K562 (cell line): ENCODE measurements at regions not wholly inside any gene's neighbourhood (a gene's known extent, or its start where the extent isn't known, plus 50 kb on each side); places are given as distances from the start of the nearest gene placed in this dataset.

Source experiments
- ATAC-seq: fragments of 200-7000 bp; cut with Tn5 transposase; 3 replicates; pipeline ENCODE4 v1.9.1; 2020; ENCODE audit warnings: moderate library complexity
- BruUV-seq: library from RNA; stranded (reverse); fragments of 400-500 nt; replicated peaks from 2 replicates; lab custom pipeline; 2021; lab: Mats Ljungman, UMichigan
- CTCF ChIA-PET: fragments of 300-600 bp; formaldehyde crosslinking; extraction: SDS; loops from one replicate; lab custom pipeline; 2021; ENCODE audit warnings: low intra/inter-chr PET ratio; lab: Yijun Ruan, JAX
- POLR2A ChIA-PET: fragments of 300-600, 350-650 bp; sonication (Branson Sonifier 250); formaldehyde crosslinking; extraction: SDS; loops from one replicate; lab custom pipeline; 2021; ENCODE audit warnings: antibody characterized with exemption, inconsistent platforms; lab: Yijun Ruan, JAX
- DNase-seq, 4 experiments: peaks; one replicate each; pipeline versions ENCODE4 v3.0.0 to v3.0.0-alpha.2; 2011 to 2018; ENCODE audit warnings: low spot score in 3 of 4, mixed read lengths in 3 of 4; ENCODE audit errors: extremely low read depth in 1 of 4
- FAIRE-seq: peaks from 2 replicates; lab custom pipeline; 2011; peaks lifted over from hg19 to GRCh38; lab: Jason Lieb, UNC
- H2AFZ ChIP-seq: 2 replicates; pipeline ENCODE4 v1.6.0; 2011; ENCODE audit warnings: low read depth, low read length, control low read depth, inconsistent platforms
- H3K27ac ChIP-seq: fragments of 200-600 bp; 3 replicates; pipeline ENCODE4 v1.8.0; 2011; ENCODE audit warnings: low read depth, mild to moderate bottlenecking, control low read depth, inconsistent platforms, low read length, moderate library complexity, mixed read lengths; ENCODE audit errors: extremely low read depth
- H3K27me3 ChIP-seq, 2 experiments: fragments of 300-600 bp in 1 of 2; 2 replicates in 1 of 2; 3 replicates in 1 of 2; pipeline versions ENCODE4 v1.6.0 to v1.8.0; 2011; ENCODE audit warnings: inconsistent platforms in 2 of 2, low read length in 2 of 2, mild to moderate bottlenecking in 1 of 2, mixed read lengths in 1 of 2, moderate library complexity in 1 of 2; ENCODE audit not compliant: control insufficient read depth in 2 of 2, insufficient read depth in 2 of 2
- H3K36me3 ChIP-seq: fragments of 300-600 bp; 3 replicates; pipeline ENCODE4 v1.8.0; 2011; ENCODE audit warnings: mild to moderate bottlenecking, low read length, inconsistent platforms; ENCODE audit not compliant: control insufficient read depth, insufficient read depth
- H3K4me1 ChIP-seq, 2 experiments: fragments of 200-600 bp in 1 of 2; replicated peaks in 1 of 2; 2 replicates in 1 of 2; 3 replicates in 1 of 2; pipeline versions ENCODE4 v1.5.1 to v1.8.0; 2011; ENCODE audit warnings: inconsistent platforms in 2 of 2, low read length in 2 of 2, mild to moderate bottlenecking in 1 of 2, mixed read lengths in 1 of 2, moderate library complexity in 1 of 2; ENCODE audit not compliant: control insufficient read depth in 2 of 2, insufficient read depth in 2 of 2
- H3K4me2 ChIP-seq: 2 replicates; pipeline ENCODE4 v1.6.1; 2011; ENCODE audit warnings: low read length, control low read depth, inconsistent platforms, mixed read lengths; ENCODE audit not compliant: insufficient read depth
- H3K4me3 ChIP-seq: fragments of 200-600 bp; sonication (generic), shearing (Covaris generic); 2 replicates; pipeline ENCODE4 v1.5.1; 2016; ENCODE audit warnings: control low read depth, inconsistent platforms
- H3K79me2 ChIP-seq: fragments of 200-600 bp; 3 replicates; pipeline ENCODE4 v1.8.0; 2011; ENCODE audit warnings: low read length, inconsistent platforms; ENCODE audit not compliant: control insufficient read depth, insufficient read depth
- H3K9ac ChIP-seq, 2 experiments: 2 replicates each; pipeline versions ENCODE4 v1.6.0 to v1.6.1; 2011; ENCODE audit warnings: low read depth in 2 of 2, low read length in 2 of 2, control low read depth in 1 of 2, inconsistent platforms in 1 of 2, mild to moderate bottlenecking in 1 of 2, mixed read lengths in 1 of 2; ENCODE audit not compliant: insufficient read depth in 1 of 2
- H3K9me1 ChIP-seq: one replicate; pipeline ENCODE4 v1.6.0; 2011; ENCODE audit warnings: inconsistent platforms, mild to moderate bottlenecking, low read length, moderate library complexity; ENCODE audit not compliant: control insufficient read depth, insufficient read depth
- H3K9me3 ChIP-seq: replicated peaks from 2 replicates; pipeline ENCODE4 v1.5.1; 2011; ENCODE audit warnings: low read depth, low read length, inconsistent platforms; ENCODE audit not compliant: control insufficient read depth, insufficient read depth
- H4K20me1 ChIP-seq: replicated peaks from 2 replicates; pipeline ENCODE4 v1.6.1; 2011; ENCODE audit warnings: low read length, inconsistent platforms, mixed read lengths; ENCODE audit not compliant: control insufficient read depth, insufficient read depth
- ATF2 ChIP-seq: sonication (generic); formaldehyde crosslinking; IDR thresholded peaks from 2 replicates; pipeline ENCODE4 v1.8.1; 2022; ENCODE audit warnings: missing genetic modification reagents
- BACH1 ChIP-seq: fragments of 200-800 bp; sonication (Bioruptor generic); IDR thresholded peaks from 2 replicates; pipeline ENCODE4 v1.6.1; 2016; ENCODE audit warnings: missing genetic modification characterization, missing compliant biosample characterization
- DACH1 ChIP-seq: fragments of 450-650 bp; IDR thresholded peaks from 2 replicates; pipeline ENCODE4 v1.6.1; 2018; ENCODE audit not compliant: partially characterized antibody
- ELK1 ChIP-seq: sonication (generic); formaldehyde crosslinking; IDR thresholded peaks from 2 replicates; pipeline ENCODE4 v1.8.1; 2022; ENCODE audit warnings: missing genetic modification reagents
- KDM1A ChIP-seq, 2 experiments: fragments of 450-650 bp; IDR thresholded peaks; 2 replicates each; pipeline ENCODE4 v1.6.1; 2016; ENCODE audit warnings: mild to moderate bottlenecking in 2 of 2
- KDM5B ChIP-seq: fragments of 200-600 bp; sonication (generic); IDR thresholded peaks from 2 replicates; pipeline ENCODE4 v1.6.1; 2012; ENCODE audit warnings: low read depth, mild to moderate bottlenecking, moderate library complexity, low read length, control low read depth, inconsistent platforms; ENCODE audit not compliant: insufficient replicate concordance
- RAD21 ChIP-seq, 2 experiments: fragments of 250-450 bp in 1 of 2; fragments of 450-650 bp in 1 of 2; sonication (Bioruptor Pico) in 1 of 2; formaldehyde crosslinking in 1 of 2; IDR thresholded peaks in 1 of 2; conservative IDR thresholded peaks in 1 of 2; 2 replicates each; pipeline versions ENCODE4 v1.4.0 to v1.8.0; 2020 to 2022; ENCODE audit warnings: mild to moderate bottlenecking in 2 of 2, moderate library complexity in 1 of 2
- WGBS: fragments of 100-300 bp; shearing (Covaris generic); methylation state at CpG from one replicate; pipeline ENCODE4 v1.1.6; 2016; ENCODE audit warnings: low coverage, mixed read lengths; ENCODE audit not compliant: insufficient coverage; ENCODE audit errors: missing lambda C conversion rate; 5-methylcytosine and 5-hydroxymethylcytosine counted together
- in situ Hi-C: fragments of 300-500 bp; cut with MboI; formaldehyde crosslinking; loops from 4 replicates; pipeline ENCODE4 v1.15.0; 2018; ENCODE audit warnings: inconsistent platforms, mixed read lengths
- intact Hi-C: fragments of 100-400 bp; cut with micrococcal nuclease; formaldehyde crosslinking; loops from 2 replicates; pipeline ENCODE4 v1.14.2; 2022
- TF ChIP-seq, protein P1 (sequence below): fragments of 250-450 bp; sonication (Bioruptor Pico); IDR thresholded peaks from 2 replicates; pipeline ENCODE4 v1.8.0; 2021; ENCODE audit warnings: moderate library complexity, mild to moderate bottlenecking, inconsistent platforms

GRCh38 chr12:30110958-30111586 is 327.3 kb upstream of the TMTC1 start:
- H4K20me1 ChIP-seq, result no peaks in the 10 kb centered on the region
- no peak overlapping the region for H3K9ac ChIP-seq
- CTCF ChIA-PET, result no interaction called here
- in situ Hi-C loops, result no loop called here
- no peaks in the 10 kb centered on the region for H3K4me1 ChIP-seq
- no peak overlapping the region for H2AFZ ChIP-seq
- no peak overlapping the region for H3K4me3 ChIP-seq
- no peaks in the 10 kb centered on the region for H3K79me2 ChIP-seq
- no peaks in the 10 kb centered on the region for H3K9me1 ChIP-seq
- H3K36me3 ChIP-seq, result no peaks in the 10 kb centered on the region
- TF ChIP-seq, protein P1, sequence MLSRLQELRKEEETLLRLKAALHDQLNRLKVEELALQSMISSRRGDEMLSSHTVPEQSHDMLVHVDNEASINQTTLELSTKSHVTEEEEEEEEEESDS (CRISPR knock-in tag), result no peak
- TF ChIP-seq KDM1A (IDR thresholded peaks at IDR 0.05), result 0 out of 4 replicates have a peak, but pooled peaks of 1 of the 2 experiments have one; percentile 19
- TF ChIP-seq KDM5B, result no peak
- TF ChIP-seq RAD21 (CRISPR knock-in tag; conservative IDR thresholded peaks at IDR 0.05 in 1 of 2, IDR thresholded peaks at IDR 0.05 in 1 of 2), result no peak
- TF ChIP-seq ATF2, result no peak
- TF ChIP-seq DACH1, result no peak
- no peak for TF ChIP-seq BACH1 (tag)
- TF ChIP-seq ELK1, result no peak
- H3K27ac ChIP-seq, result no peak overlapping the region
- ATAC-seq, result no peak
- no peaks in the 10 kb centered on the region for H3K9me3 ChIP-seq
- POLR2A ChIA-PET, result no interaction called here
- intact Hi-C loops, result no loop called here
- WGBS, result 1% methylated on average over 6 of the region's 6 CpGs
- no peak overlapping the region for H3K4me2 ChIP-seq
- no peak for FAIRE-seq
- H3K27me3 ChIP-seq, result no peaks in the 10 kb centered on the region; a peak in 1 of 5 replicates
- no TSS peak for BruUV-seq
- DNase-seq, result no peak
